HG02763 (cell line): ENCODE measurements at regions not wholly inside any gene's neighbourhood (a gene's known extent, or its start where the extent isn't known, plus 50 kb on each side); places are given as distances from the start of the nearest gene placed in this dataset.

Experiments
- ATAC-seq: cut with Tn5 transposase; IDR thresholded peaks from one replicate; pipeline ENCODE4 v1.9.1; 2021; ENCODE audit warnings: mild to moderate bottlenecking, moderate library complexity; ENCODE audit not compliant: unreplicated experiment

GRCh38 chr5:125517973-125518550 lies 771.6 kb upstream of the ZNF608 start:
- no peak for ATAC-seq

- ATAC-seq: no peak
Observed at GRCh38 chr5:125521289-125521688, 774.9 kb upstream of the ZNF608 start.

GRCh38 chr5:125525356-125525755 lies 778.9 kb upstream of the ZNF608 start:
- no peak for ATAC-seq

- ATAC-seq: no peak
Observed at GRCh38 chr5:125526966-125527365, 780.5 kb upstream of the ZNF608 start.

- ATAC-seq: no peak
Observed at GRCh38 chr5:125528881-125529280, 782.4 kb upstream of the ZNF608 start.

- ATAC-seq: no peak
Observed at GRCh38 chr5:125530833-125531615, 784.6 kb upstream of the ZNF608 start.

GRCh38 chr5:125536095-125536494 lies 789.7 kb upstream of the ZNF608 start:
- no peak for ATAC-seq

- ATAC-seq: no peak
Observed at GRCh38 chr5:125536582-125536981, 790.1 kb upstream of the ZNF608 start.

GRCh38 chr5:125537661-125538060 lies 791.2 kb upstream of the ZNF608 start:
- no peak for ATAC-seq

GRCh38 chr5:125538469-125538868 lies 792.0 kb upstream of the ZNF608 start:
- ATAC-seq: no peak

GRCh38 chr5:125541085-125541484 lies 794.6 kb upstream of the ZNF608 start:
- ATAC-seq: no peak

- ATAC-seq: no peak
Observed at GRCh38 chr5:125549322-125549911, 803.0 kb upstream of the ZNF608 start.

- no peak for ATAC-seq
Observed at GRCh38 chr5:125550274-125550673, 803.8 kb upstream of the ZNF608 start.

GRCh38 chr5:125551246-125551645 lies 804.8 kb upstream of the ZNF608 start:
- ATAC-seq: no peak

- no peak for ATAC-seq
Observed at GRCh38 chr5:125551797-125552196, 805.4 kb upstream of the ZNF608 start.

- ATAC-seq: no peak
Observed at GRCh38 chr5:125552486-125552885, 806.0 kb upstream of the ZNF608 start.

GRCh38 chr5:125554355-125554754 lies 807.9 kb upstream of the ZNF608 start:
- ATAC-seq: no peak

- no peak for ATAC-seq
Observed at GRCh38 chr5:125555591-125555990, 809.2 kb upstream of the ZNF608 start.

GRCh38 chr5:125558016-125558415 lies 811.6 kb upstream of the ZNF608 start:
- ATAC-seq: no peak

GRCh38 chr5:125558466-125558865 lies 812.0 kb upstream of the ZNF608 start:
- no peak for ATAC-seq

- no peak for ATAC-seq
Observed at GRCh38 chr5:125559296-125559695, 812.9 kb upstream of the ZNF608 start.
